GM13976 (cell line): ENCODE measurements at regions not wholly inside any gene's neighbourhood (a gene's known extent, or its start where the extent isn't known, plus 50 kb on each side); places are given as distances from the start of the nearest gene placed in this dataset.

Experiments used
- DNase-seq: peaks from one replicate; pipeline ENCODE4 v3.0.0; 2012; ENCODE audit warnings: low spot score
- in situ Hi-C: fragments of 300-500 bp; cut with MboI; formaldehyde crosslinking; loops from one replicate; pipeline ENCODE4 v1.12.0; 2022; ENCODE audit warnings: low sequenced_read_pairs, mixed read lengths, inconsistent platforms; ENCODE audit not compliant: unreplicated experiment
- TF ChIP-seq, protein P1 (sequence below): IDR thresholded peaks from 2 replicates; pipeline ENCODE4 v1.5.1; 2012; ENCODE audit warnings: borderline replicate concordance, mild to moderate bottlenecking; ENCODE audit not compliant: insufficient read depth; ENCODE audit errors: extremely low read depth, missing control alignments, control extremely low read depth

DNA sequence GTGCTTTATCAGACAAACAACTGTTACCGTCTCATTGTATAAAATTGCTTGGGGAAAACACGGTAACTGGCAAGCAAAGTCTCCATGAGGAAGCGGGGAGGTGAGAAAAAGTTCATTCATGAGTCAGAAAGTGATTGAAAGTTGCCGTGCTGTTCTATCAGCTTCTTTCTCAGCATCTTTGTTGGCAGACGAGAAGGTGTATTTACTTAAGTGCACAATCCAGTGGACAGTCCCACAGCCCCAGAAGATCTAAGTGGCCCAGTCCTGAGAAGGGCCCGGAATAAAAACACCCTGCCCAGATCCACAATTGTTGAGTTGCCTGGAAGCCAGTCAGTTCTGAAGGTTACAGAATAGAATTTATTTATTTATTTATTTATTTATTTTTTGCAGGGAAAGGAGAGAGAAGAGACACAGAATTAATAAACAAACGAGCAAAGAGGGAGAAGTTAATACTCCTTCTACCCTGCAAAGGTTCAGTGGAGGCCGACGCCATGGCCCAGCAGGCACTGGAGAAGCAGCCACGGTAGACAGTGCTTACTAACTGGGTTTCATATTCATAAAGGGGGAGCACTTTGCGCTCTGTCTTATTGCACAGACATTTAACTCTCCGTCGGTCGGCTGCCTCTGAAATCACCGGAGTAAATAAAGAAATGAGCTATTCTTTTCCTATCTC is 676.0 kb upstream of the SALL3 start:
- TF ChIP-seq, protein P1, sequence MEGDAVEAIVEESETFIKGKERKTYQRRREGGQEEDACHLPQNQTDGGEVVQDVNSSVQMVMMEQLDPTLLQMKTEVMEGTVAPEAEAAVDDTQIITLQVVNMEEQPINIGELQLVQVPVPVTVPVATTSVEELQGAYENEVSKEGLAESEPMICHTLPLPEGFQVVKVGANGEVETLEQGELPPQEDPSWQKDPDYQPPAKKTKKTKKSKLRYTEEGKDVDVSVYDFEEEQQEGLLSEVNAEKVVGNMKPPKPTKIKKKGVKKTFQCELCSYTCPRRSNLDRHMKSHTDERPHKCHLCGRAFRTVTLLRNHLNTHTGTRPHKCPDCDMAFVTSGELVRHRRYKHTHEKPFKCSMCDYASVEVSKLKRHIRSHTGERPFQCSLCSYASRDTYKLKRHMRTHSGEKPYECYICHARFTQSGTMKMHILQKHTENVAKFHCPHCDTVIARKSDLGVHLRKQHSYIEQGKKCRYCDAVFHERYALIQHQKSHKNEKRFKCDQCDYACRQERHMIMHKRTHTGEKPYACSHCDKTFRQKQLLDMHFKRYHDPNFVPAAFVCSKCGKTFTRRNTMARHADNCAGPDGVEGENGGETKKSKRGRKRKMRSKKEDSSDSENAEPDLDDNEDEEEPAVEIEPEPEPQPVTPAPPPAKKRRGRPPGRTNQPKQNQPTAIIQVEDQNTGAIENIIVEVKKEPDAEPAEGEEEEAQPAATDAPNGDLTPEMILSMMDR, result no peak
- in situ Hi-C loops, result no loop called here
- no peak for DNase-seq

DNA sequence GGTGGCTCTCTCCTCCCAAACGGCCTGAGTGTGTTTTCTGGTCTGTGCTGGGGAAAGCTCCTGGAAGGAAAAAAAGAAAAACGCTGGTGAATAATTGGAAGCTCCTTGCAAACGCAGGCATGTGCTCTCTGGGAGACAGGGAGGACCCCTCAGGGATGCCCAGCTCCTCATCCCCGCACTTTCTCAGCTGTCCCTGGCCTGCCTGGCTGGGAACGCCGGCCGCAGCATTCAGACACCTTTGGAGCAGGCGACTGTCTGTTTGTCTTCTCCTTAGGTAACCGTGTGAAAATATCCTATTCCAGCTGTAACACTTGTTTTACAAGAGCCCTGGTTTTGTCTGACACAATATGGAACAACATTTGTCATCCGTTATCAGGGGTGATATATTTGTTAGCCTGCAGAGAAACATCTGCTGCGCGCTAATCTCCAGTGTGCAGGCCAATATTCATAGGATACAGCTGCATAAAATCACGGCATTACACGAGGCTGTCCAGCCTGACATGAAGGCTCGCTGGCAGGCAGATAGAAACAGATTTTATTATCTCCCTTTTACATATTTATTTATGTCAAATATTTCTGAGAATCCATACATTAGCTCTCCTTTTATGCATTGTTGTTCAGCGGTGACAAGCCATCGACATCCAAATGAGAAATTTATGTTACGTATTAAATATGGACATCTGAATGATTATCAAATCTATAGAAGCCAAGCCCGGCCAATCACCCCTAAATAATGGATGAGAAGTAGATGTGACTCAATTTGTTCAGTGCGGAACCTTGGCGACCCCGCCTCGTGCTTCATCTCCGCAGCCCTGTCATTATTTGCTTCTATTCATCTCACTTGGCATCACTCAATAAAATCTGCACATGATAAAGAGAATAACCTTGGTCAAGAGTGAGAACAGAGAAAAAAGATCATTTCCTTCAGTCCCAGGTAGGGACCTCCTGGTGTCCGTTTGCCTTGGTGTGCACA is 675.1 kb upstream of the SALL3 start:
- TF ChIP-seq, protein P1, result no peak
- no peak for DNase-seq

DNA sequence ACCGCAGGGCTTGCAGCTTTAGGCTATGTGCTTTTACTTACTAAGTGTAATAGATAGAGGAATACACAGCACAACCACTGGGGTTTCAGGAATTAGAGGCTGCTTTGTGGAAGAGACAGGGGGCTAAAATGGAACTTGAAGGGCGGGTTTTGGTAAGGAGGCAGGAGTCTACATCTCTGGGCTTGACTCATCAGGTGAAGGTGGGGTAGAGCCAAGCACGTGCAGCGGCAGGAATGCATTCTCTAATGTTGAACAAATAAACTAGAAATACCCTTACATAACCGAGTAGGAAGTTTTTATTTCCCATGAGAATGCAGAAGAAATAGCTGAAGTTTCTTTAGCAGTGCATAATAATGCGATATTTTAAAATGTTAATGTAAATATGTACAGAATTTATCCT is 673.8 kb upstream of the SALL3 start:
- DNase-seq, result no peak
- in situ Hi-C loops, result no loop called here
- TF ChIP-seq, protein P1, result no peak

More for the DNA sequence above, 675.1 kb upstream of the SALL3 start:
- in situ Hi-C loops, result no loop called here

DNA sequence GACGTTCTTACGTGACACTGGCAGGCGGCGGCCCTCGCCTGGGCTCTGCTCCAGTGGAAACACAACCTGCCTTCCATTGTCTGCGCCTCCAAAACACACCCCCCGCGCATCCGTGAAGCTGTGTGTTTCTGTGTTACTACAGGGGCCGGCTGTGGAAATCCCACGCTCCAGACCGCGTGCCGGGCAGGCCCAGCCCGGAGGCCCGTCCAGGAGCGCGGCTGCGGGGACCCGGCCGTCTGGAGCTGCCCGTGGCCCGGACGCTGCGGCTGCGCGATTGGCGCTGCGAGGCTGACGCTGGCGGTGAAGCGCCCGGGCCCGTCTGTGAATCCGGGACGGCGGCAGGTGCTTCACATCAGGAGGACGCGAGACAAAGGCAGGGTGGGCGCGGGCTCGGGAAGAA is 670.3 kb upstream of the SALL3 start:
- no peak for DNase-seq
- in situ Hi-C loops, result no loop called here
- TF ChIP-seq, protein P1, result no peak

DNA sequence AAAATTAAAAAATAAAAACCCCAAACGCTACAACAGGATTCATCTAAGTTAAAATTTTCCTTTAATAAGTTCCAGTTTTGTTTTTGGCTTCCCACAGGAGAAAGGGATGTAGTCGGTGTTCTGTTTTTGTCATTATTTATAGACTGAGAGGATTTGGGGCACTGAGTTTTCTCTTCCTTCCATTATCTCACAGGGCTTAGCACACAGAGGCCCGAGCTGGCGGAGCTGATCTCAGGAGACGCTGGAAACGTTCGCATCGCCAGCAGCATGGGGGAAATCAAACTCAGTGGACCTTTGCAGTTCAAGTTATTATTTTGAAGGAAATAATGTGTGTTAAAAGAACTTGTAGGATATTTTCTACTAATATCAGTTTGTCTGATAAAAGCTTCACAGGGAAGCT is 669.7 kb upstream of the SALL3 start:
- DNase-seq, result no peak
- TF ChIP-seq, protein P1, result no peak
- in situ Hi-C loops, result no loop called here

DNA sequence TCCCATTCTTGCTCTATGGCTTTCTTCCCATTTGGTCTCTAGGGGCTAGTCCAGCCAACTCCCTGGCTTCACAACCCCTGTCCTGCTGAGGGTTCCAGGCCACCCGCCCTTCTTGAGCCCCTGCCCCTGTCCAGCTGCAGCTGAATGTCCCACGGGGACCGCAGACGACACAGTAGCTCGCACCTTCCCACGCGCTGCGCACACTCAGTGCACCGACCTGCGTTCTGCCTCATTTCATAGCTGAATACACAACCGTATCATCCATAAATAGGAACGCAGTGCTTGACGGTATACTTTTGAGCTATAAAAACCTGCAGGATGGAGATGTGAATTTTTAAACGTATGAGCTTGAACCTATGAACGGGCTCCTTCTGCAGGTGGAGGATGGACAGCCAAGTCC is 660.4 kb upstream of the SALL3 start:
- in situ Hi-C loops, result no loop called here
- no peak for DNase-seq
- TF ChIP-seq, protein P1, result no peak
